NCI-H1048 (cell line): ENCODE measurements at regions not wholly inside any gene's neighbourhood (a gene's known extent, or its start where the extent isn't known, plus 50 kb on each side); places are given as distances from the start of the nearest gene placed in this dataset.

Experiments used
- DNase-seq: peaks from one replicate; lab custom pipeline; 2025; lab: John Stamatoyannopoulos, UW

GRCh38 chr7:98679741-98680140, 62.7 kb downstream of the NPTX2 start:
- DNase-seq: no peak

DNA sequence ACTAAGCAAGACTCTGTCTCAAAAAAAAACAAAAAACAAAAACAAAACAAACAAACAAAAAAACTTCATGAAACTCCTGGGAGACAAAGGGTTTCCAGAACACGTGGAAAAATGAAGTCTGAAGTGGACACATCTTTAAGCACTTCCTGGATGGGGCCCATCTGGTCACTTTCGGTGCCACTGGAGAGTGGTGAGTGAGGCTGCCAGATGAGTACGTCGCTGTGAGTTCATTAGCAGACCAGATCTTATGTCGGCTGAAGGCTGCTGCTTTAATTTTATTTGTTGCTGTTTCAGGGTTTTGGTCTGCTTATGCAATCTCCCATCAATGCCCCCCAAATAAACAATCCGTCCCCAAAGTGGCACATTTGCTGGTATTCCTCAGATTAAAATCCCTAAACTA, 64.4 kb downstream of the NPTX2 start:
- no peak for DNase-seq

DNA sequence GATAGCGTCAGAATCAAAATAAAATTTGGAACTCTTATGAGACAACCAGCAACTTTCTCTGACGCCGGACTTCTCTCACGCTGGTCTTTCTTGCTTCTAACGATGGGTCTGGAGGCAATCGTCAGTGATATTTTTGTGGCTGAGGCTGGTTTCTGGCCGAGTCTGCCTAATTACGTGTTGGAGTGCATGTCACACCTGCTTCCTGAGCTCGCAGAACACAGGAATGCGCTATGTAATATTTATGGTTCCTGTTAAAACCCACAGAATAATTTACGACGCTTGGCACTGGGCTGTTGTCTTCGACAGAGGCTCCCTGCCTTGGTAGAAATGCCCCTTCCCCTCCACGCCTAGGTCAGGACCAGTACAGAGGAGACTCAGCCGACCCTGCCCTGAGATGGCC, 64.9 kb downstream of the NPTX2 start:
- no peak for DNase-seq

GRCh38 chr7:98683514-98683913, 66.4 kb downstream of the NPTX2 start:
- no peak for DNase-seq

DNA sequence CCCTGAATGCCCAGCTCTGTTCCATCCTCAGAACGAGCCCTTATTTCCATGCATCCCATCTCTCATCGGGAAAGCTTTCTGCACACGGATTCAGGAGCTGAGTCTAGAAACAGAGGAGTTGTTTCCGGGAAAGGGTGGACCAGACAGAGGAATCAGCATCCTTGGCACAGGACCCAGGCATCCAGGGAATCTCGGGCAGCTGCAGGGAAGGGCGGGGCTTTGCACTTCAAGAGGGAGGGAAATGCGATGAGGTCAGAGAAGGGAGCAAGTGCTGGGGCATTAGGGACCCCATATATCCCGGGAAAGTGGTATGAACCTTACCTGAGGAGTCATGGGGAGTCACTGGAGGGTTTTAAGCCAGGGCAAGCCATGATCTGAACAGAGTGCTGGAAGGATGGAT, 68.5 kb downstream of the NPTX2 start:
- DNase-seq: no peak

- no peak for DNase-seq
These were observed 69.5 kb downstream of the NPTX2 start for GRCh38 chr7:98686466-98687080.

DNA sequence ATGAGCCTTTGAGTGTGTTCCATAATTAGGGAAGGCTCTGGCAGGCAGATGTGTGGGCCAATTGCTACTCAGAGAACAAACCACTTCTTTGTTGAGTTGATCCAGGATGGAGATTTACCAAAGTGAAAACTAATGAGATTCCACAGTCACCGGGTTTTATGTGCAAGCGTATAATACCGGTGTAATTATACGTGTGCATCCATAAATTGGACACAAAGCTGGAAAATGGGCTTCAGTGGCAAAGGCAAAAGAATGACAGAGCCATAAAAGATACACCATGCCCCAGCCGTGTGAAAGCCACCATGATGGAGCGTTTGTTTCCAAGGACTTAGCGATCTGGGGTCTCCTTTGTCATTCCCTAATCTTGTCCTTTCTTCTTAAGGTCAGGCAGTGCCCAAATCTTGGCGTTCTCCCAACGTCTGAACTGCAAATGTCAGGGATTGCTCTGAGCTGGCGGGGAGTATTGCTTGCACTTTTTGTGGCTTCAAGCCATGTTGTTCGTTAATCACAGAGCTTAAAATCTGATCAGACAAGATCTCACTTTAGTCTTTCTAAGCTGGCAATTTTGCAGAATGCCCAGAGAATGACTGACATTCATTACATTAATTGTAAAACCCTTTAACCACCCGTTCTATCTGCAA, 70.1 kb downstream of the NPTX2 start:
- DNase-seq: no peak

DNA sequence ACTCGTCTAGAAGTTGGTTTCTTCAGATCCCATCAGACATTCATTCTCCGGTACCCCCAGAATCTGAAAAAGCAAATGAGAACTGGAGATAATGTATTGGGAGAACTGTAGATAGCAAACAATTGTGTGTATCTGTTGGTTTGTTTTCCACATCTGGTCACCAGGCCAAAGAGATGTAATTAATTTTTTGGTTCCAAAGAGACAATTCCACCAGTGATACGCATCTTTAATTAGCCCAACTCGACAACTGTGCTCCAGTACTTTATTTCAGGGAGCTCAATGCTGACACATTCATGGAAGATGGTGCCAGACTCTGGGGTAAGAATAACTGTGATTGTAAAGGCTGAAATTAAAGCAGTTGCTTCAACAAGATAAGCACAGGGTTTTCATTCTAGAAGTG, 74.5 kb downstream of the NPTX2 start:
- no peak for DNase-seq

GRCh38 chr7:98697083-98697482, 80.0 kb downstream of the NPTX2 start:
- DNase-seq: no peak

- DNase-seq: no peak
These were observed 80.6 kb downstream of the NPTX2 start for GRCh38 chr7:98697485-98698240.

DNA sequence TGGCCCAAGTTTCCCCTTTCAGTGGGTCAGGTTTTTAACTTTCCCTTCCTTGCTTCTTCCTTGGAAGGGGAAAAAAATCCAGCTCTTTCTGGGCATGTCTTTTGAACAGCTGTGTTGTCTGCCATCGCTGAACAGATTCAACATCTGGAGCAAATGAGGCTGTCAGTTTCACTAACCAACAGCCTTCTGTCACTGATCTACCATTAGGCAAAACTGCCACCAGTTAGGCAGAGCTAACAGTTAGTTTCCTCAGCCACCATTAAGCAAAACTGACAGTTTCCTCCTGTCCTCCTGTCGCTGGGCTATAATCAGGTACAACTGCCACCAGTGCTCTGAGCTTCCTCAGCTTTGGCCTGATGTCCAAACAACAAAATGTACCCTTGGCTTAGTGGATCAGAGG, 81.9 kb downstream of the NPTX2 start:
- DNase-seq: no peak

DNA sequence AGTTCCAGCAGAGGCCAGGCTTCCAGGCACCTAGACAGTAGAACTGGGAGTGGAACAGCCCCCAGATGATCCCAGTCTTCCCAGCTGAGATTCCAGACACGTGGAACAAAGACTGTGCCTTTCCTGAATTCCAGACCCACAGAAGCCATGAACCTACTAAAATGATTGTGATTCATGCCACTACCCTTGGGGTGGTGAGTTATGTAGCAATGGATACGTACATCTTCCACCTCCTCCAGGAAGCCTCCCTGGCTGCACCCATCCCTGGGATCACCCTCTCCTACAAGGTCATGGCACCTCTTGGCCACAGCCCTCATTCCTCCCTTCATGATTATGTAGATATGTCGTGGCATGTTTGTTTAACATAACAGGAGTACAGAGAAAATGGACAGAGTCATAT, 83.4 kb downstream of the NPTX2 start:
- no peak for DNase-seq

GRCh38 chr7:98701372-98701771, 84.3 kb downstream of the NPTX2 start:
- no peak for DNase-seq

GRCh38 chr7:98702021-98702420, 84.9 kb downstream of the NPTX2 start:
- DNase-seq: no peak

DNA sequence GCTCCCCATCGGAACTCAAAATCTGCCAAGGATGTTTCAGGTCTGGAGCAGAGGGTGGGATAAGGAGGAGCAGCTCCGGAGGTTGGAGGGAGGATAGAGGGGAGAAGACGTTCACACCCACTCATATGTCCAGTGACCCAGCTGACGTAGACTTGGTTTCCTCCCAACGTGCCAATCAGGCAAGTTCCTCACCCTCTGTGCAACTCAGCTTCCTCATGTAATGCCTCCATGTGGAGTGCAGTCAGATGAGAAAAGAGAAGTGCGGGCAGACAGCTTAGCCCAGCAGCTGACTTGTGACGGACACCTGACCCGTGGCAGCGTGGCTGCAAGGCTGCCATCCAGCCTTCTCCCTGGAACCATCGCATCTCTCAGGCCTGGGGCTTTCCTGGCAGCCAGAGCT, 86.8 kb downstream of the NPTX2 start:
- no peak for DNase-seq

- DNase-seq: no peak
These were observed 88.5 kb downstream of the NPTX2 start for GRCh38 chr7:98705626-98706025.

DNA sequence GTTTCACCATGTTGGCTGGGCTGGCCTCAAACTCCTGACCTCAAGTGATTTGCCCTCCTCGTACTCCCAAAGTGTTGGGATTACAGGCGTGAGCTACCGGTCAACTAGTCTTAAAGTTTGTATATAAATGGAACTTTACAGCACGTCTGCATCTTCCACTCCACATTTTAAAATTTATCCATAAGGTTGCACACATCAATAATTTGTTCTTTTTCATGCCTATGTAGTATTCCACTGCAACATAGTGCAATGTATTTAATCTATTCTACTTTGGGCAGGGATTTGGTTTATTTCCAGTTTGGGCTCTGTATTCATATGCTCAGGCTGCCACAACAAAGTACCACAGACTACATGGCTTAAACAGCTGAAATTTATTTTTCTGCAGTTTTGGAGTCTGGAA, 90.0 kb downstream of the NPTX2 start:
- no peak for DNase-seq

GRCh38 chr7:98711945-98712344, 94.9 kb downstream of the NPTX2 start:
- no peak for DNase-seq

DNA sequence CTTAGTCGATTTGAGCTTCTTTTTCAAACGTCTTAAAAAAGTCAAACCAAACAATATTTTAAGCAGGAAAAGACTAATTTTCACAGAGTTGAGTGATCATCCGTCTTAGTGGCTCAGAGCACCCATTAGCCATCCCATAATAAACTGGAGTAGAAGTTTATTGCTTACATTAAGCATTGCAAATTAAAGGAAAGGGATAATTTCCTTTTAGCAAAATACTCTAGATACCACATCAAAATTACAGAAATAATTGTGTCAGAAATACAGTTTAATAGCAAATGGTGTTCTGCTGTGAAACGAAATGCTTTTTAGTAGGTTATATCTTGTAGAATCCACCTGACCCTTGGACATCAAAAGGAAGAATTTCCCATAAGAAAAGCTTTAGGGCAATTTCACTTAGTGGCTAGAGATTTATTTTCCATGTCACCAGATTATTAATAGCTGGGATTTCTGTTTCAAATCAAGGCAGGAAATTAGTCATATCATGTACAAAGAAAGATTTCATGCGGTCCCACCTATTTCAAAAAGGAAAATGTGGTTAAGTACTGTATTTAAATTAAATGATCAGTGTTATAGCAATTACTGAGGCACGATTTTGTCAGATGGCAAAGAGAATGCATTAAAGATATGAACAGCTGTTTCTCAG, 96.2 kb downstream of the NPTX2 start:
- no peak for DNase-seq

- DNase-seq: no peak
These were observed 102.3 kb downstream of the NPTX2 start for GRCh38 chr7:98719396-98719795.

GRCh38 chr7:98722402-98722801, 105.3 kb downstream of the NPTX2 start:
- DNase-seq: no peak

DNA sequence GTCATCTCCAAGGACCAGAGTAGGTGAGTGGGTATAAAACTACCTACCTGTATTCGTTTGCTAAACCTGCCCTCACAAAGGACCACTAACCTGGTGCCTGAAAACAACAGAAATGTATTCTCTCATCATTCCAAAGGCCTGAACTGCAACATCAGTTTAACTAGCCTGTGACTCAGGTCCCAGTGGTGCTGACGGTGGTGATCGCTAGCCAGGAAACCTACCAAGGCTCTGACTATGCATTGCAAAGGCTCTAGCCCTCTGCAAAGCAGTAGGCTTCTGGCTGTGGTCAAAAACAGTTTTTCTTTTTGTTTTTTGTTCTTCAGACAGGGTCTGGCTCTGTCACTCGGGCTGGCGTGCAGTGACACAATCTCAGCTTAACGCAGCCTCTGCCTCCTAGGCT, 107.5 kb downstream of the NPTX2 start:
- DNase-seq: no peak

GRCh38 chr7:98727146-98727709, 110.1 kb downstream of the NPTX2 start:
- no peak for DNase-seq
